RWPE1 (cell line): ENCODE measurements at regions not wholly inside any gene's neighbourhood (a gene's known extent, or its start where the extent isn't known, plus 50 kb on each side); places are given as distances from the start of the nearest gene placed in this dataset.
A peak's percentile ranks its signal among the peaks of the same experiment; 100 is the strongest.

Experiments used
- CTCF ChIA-PET: fragments of 350-600 bp; sonication (Branson Sonifier 250); formaldehyde crosslinking; extraction: SDS; loops from one replicate; lab custom pipeline; 2021; lab: Yijun Ruan, JAX
- POLR2A ChIA-PET: fragments of 400-600 bp; formaldehyde crosslinking; extraction: SDS; loops from one replicate; lab custom pipeline; 2020; ENCODE audit warnings: antibody characterized with exemption; ENCODE audit not compliant: low non-redundant PET; lab: Yijun Ruan, JAX
- DNase-seq: peaks from one replicate; pipeline ENCODE4 v3.0.0; 2012; ENCODE audit warnings: low spot score
- H3K27ac ChIP-seq: fragments of 450-650 bp; 2 replicates; pipeline ENCODE4 v1.5.1; 2017
- TF ChIP-seq, protein P1 (sequence below): fragments of 450-650 bp; conservative IDR thresholded peaks from 2 replicates; pipeline ENCODE4 v1.5.1; 2017; ENCODE audit warnings: low read depth, mild to moderate bottlenecking

DNA sequence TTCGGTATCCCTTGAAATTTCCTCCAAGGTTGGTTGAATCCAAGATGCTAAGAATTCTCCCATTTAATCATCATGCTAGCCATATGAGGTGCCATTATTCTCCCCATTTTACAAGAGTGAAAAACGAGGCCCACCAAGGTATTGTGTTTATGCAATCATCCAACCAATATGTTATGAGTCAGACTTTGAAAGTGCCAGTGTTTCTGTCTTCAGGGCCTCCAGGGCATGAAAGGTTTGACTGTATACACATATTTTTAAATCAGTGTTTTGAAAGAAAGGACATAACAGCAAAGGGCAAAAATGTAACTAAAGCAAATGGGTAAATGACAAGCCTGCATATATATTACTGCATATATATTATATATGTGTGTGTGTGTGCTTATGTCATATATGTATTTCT lies 541.2 kb upstream of the SMIM31 start:
- H3K27ac ChIP-seq, result no peak overlapping the region
- DNase-seq, result no peak
- TF ChIP-seq, protein P1, sequence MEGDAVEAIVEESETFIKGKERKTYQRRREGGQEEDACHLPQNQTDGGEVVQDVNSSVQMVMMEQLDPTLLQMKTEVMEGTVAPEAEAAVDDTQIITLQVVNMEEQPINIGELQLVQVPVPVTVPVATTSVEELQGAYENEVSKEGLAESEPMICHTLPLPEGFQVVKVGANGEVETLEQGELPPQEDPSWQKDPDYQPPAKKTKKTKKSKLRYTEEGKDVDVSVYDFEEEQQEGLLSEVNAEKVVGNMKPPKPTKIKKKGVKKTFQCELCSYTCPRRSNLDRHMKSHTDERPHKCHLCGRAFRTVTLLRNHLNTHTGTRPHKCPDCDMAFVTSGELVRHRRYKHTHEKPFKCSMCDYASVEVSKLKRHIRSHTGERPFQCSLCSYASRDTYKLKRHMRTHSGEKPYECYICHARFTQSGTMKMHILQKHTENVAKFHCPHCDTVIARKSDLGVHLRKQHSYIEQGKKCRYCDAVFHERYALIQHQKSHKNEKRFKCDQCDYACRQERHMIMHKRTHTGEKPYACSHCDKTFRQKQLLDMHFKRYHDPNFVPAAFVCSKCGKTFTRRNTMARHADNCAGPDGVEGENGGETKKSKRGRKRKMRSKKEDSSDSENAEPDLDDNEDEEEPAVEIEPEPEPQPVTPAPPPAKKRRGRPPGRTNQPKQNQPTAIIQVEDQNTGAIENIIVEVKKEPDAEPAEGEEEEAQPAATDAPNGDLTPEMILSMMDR, result no peak
- ChIA-PET POLR2A (no interaction called here), CTCF (no interaction called here)

DNA sequence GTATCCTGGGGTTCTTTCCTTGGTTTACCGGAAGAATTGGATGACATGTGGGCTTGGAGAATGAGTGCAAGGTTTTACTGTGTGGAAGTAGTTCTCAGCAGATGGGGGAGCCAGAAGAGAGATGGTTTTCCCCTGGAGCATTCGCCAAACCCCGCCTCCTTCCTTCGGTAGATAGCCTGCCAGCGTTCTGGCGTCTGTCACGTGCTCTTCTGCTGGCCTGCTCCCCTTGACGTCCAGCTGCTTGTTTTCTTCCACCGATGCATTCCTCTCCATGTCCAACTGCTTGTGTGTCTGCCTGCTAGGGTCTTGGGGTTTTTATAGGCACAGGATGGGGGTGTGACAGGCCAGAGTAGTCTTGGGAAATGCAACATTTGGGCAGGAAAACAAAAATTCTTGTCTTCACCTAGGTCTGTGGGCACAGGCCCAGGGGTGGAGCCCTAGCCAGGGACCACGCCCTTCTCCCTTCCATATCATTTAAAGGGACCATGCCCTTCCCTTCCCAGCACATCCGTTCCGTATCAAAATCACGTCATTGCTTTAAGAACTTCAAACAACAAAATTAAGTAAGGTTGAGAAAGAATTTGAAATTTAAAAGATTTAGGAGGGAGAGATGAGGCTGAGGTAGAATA lies 538.7 kb upstream of the SMIM31 start:
- DNase-seq, result no peak
- no peak overlapping the region for H3K27ac ChIP-seq
- ChIA-PET CTCF (no interaction called here), POLR2A (no interaction called here)
- TF ChIP-seq, protein P1, result no peak

DNA sequence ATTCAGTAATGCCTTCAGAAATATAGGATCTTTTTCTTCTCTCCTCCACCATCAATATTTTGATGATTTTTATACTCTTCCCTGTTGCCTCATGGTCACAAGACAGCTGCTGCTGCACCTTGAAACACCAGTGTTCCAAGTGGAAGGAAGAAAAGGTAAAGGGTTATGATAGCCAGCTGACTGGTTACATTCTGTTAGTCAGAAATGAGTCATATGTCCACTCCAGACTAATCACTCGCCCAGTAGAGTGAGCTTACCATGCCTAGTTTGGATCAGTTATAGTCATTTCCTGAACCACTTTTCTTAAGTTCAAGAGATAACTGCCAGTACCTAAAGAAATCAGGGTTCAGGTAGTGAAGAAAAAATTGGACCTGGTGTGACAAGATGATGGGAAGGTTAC lies 532.3 kb upstream of the SMIM31 start:
- ChIA-PET POLR2A (no interaction called here), CTCF (no interaction called here)
- H3K27ac ChIP-seq, result no peak overlapping the region
- TF ChIP-seq, protein P1, result no peak
- DNase-seq, result peak; percentile 23

DNA sequence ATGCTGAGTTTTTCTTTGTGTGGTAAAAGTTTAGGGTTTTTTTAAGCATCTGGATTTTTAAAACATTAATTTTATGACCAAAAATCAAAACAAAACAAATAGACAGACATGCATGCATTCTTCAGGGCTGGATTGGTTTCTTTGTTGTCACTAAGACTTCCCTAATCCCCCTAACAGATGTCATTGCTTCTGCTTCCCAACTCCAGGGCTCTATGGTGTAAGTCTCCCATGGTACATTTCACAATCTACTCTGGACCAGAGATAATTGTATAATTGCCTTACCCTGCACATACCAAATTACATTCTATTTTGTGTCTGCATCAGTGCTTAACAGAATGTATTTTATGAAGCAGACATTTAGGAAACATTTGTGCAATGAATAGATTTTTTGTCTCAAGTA lies 529.1 kb upstream of the SMIM31 start:
- ChIA-PET POLR2A (no interaction called here), CTCF (interaction anchor here (0.7 kb wide), 1 partner anchor 8 kb away, joined by 4 read pairs; no protein-coding TSS in a partner anchor)
- no peak overlapping the region for H3K27ac ChIP-seq
- DNase-seq, result no peak
- TF ChIP-seq, protein P1, result no peak

DNA sequence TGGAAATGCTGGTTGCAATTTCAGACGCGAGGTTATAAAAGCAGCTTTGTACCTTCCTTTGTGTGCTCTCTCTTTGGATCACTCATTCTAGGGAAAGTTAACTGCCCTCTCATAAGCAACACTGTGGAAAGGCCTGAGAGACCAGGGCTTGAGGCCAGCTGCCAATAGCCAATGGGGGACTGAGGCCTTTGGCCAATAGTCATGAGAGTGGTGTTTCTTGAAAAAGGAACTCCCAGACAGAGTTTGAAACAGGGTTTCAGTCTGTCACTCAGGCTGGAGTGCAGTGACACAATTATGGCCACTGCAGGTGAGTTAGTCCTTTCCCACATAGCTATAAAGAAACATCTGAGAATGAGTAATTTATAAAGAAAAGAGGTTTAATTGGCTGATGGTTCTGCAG lies 524.7 kb upstream of the SMIM31 start:
- ChIA-PET POLR2A (interaction anchor here (0.6 kb wide), 1 partner anchor 93 kb away, joined by 3 read pairs; no protein-coding TSS in a partner anchor), CTCF (no interaction called here)
- TF ChIP-seq, protein P1, result no peak
- no peak for DNase-seq
- H3K27ac ChIP-seq, result no peak overlapping the region

DNA sequence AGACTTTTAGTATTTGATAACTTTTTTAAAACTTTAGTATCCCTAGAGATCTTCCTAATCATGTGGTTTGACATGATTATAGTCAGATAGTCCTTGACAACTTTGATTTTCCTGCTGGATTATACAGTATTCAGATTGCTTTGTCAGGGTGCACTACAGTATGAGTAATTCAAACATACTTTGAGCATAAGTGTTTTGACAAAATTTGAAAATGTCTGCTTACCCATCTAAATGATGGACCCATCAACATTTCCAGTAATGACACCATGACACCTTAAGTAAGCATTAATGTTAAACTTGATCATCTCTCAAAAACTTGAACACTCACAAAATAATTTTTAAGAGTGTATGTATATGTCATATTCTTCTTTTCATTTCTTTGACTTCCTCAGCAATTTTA lies 514.5 kb upstream of the SMIM31 start:
- POLR2A ChIA-PET, result no interaction called here
- CTCF ChIA-PET, result no interaction called here
- H3K27ac ChIP-seq, result no peak overlapping the region
- TF ChIP-seq, protein P1, result no peak
- no peak for DNase-seq
